Muscle of back (tissue), 3 donors: ENCODE measurements at regions not wholly inside any gene's neighbourhood (a gene's known extent, or its start where the extent isn't known, plus 50 kb on each side); places are given as distances from the start of the nearest gene placed in this dataset.

Source experiments
- DNase-seq, 3 donors: peaks; one replicate each; pipeline versions ENCODE4 v3.0.0 to v3.0.0-alpha.2; 2013

GRCh38 chr5:176733406-176734262 lies 76.7 kb upstream of the UNC5A start:
- no peak for DNase-seq

GRCh38 chr5:176734756-176735342 lies 75.5 kb upstream of the UNC5A start:
- no peak for DNase-seq

- DNase-seq = no peak
Measured at GRCh38 chr5:176735383-176736265, 74.7 kb upstream of the UNC5A start.

DNA sequence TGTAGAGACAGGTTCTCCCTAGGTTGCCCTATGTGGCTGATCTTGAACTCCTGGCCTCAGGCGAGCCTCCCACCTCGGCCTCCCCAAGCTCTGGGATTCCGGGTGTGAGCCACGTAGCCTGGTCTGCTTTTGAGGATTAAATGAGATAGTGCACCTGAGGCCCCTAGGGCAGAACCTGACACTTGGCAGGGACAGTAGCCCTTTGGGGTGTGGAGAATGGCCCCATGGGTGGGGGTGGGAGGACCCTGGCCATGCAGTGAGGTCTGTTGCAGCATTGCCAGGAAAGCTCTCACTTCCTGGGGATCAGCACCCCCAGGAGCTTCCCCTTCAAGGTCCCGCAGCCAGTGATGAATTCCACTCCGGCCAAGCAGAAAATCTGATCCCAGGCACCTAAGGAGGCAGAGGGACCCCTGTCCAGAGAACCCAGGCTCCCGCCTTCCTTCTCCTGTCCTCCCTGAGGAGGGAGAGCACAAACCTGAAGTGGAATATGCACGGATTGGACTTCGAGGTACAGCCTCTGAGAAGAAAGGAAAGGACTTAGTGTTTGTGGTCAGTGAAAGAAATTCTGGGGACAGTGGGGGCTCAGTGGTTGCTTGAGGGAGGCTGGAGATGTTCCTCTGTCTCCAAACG lies 73.9 kb upstream of the UNC5A start:
- DNase-seq = no peak

GRCh38 chr5:176736931-176737745 lies 73.2 kb upstream of the UNC5A start:
- no peak for DNase-seq

DNA sequence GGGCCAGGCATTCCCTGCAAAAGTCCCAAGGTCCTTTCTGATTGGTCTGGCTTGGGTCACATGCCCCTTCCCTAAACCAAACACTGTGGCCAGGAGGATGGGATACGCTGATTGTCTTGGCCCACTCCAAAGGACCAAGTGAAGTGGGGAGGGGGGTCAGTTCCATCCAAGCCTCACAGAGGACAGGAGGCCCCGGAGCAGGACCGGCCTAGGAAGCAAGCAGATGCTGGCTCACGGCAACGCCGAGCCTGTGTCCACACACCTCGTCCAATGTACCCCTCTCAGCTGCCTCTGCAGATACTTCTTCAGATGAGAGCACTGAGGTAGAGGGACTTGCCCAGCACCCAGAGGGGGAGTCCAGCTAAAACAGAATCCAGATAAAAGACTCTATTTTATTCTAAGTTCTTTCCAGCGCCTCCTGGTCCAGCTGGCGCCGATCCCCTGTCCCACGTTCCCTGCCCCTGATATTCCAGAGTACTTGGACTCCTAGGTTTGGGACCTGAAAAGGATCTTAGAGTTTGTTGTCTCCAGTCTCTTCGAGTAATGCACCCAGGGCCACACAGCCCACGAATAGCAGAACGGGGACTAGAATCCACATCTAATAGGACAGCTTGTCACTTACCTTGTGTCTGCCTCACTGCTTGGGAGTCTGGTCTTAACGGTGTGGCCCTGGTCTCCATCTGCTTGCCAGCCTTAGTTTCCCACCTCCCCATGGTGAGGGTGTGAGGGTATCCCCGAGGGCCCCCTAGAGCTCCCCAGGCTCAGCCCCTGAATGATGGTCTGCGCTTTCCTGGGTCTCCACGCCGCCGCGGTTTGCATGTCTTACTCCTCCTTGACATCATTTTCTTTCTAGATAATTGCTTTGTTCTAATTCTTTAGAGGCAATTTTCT lies 72.4 kb upstream of the UNC5A start:
- DNase-seq = no peak

DNA sequence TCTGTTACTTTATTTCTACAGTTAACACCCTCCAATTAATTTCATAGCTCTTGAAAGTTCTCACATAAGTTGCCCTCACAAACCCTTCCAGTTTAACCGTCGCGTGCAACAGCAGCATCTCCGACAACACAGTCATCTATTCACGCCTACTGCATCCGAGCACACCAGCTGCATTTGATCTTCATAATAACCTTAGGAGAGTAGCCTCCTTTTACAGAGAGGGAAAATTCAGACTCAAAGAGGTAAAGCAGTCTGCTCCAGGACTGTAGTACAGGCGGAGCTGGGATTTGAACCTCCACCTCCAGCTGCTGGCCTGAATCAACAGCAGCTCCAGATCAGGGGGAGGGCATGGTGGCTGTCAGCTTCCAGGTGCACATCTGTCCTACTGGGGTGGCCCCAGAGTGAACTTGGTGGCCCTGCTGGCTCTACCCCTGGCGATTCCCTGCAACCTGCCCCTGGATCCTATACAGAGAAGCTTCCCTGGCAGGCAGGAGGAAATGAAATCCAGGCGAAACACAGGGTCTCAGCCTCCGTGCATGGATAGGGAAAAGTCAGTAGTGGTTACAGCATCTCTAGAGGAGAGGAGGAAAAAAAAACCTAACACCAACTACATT lies 71.6 kb upstream of the UNC5A start:
- no peak for DNase-seq

- no peak for DNase-seq
Measured at GRCh38 chr5:176739461-176740051, 70.8 kb upstream of the UNC5A start.

DNA sequence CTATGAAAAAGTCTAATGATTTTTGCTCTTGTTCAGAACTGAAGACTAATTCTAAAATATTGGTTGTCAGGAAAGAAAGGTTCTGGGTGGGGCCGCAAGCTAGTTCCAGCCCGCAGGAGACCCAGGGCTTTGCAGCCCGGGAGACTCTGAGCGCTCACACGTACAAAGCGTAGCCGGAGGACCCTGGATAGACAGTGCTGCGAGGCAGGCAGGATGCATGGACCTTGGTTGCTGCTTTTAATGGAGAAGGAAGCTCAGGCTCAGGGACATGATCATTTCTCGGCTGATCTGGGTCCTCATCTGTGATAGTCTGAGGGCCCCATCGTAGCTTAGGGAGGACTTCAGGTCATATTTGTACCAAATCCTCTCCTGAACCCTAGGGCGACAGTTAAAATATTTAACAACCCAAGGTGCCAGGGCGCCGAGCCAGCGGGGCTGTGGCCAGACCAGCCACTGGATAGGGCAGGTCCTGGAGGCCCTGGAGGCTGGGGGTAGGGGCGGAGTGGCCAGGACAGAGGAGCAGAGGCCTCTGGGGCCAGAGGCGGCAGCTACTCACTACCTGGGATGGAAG lies 70.1 kb upstream of the UNC5A start:
- DNase-seq = no peak

- DNase-seq = no peak
Measured at GRCh38 chr5:176740702-176741496, 69.5 kb upstream of the UNC5A start.

- no peak for DNase-seq
Measured at GRCh38 chr5:176741561-176742211, 68.7 kb upstream of the UNC5A start.

GRCh38 chr5:176742246-176743105 lies 67.9 kb upstream of the UNC5A start:
- no peak for DNase-seq

DNA sequence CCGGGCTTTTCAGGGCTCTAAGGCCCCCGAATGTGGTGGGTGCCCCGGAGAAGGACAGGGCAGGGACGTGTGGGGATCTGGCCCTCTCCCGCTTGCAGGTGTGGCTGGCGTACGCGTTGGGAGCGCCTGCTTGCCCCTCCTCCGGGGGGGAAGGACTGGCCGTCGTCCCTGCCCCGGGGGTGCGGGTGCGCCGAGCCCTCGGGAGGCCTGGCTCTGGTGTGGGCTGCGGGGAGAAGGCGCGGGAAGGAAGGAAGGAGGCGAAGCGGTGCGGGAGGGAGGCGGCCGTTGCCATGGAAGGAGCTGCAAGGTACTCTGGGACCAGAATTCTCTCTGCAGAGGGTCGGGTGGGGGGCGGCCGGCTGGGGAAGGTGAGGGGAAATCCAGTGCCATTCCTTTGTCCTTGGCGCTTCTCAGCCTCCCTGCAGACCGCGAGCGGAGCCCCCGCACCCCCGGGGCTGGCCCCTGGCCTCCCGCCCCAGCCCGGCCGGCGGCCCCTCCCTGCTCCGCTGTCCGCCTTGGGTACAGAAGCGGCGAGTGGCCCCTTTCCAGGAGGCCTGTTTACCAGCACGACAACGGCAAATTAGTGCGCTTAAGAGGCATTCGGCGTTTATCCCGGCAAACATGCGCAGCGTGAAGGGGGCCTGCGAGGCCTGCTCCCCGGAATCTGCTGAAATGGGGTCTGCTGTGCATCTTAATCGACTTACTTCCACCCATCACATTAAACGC lies 67.1 kb upstream of the UNC5A start:
- peak in 1 of 3 donors; percentile 19 for DNase-seq

GRCh38 chr5:176743868-176744583 lies 66.3 kb upstream of the UNC5A start:
- DNase-seq = no peak

GRCh38 chr5:176744584-176744965 lies 65.8 kb upstream of the UNC5A start:
- no peak for DNase-seq
